GM12872 (cell line): ENCODE measurements at regions not wholly inside any gene's neighbourhood (a gene's known extent, or its start where the extent isn't known, plus 50 kb on each side); places are given as distances from the start of the nearest gene placed in this dataset.

Experiments used
- CTCF ChIP-seq: IDR thresholded peaks from 3 replicates; pipeline ENCODE4 v1.5.1; 2011; ENCODE audit warnings: low read depth, mild to moderate bottlenecking, low read length, moderate library complexity; ENCODE audit not compliant: insufficient read depth

- no peak for TF ChIP-seq CTCF
These were observed 54.6 kb upstream of the HCCS start for GRCh38 chrX:11056322-11057176.

DNA sequence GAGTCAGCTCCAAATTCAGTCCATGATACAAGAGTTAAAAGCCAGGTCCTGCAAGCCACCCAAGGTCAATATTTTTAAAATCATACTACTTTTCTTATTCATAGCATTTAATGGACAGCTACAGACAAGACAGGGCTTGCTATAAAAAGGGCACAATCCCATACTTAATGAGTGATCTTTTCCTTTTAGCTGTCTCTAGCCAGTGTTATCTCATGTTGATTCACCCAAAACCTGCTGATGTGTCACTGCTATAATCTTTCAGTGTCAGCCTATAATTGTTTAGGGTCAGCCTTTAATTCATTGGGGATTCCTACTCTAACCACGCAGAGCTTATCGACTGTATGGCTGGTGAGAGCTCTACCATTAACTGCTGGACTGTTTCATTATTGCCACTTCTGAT lies 51.2 kb upstream of the HCCS start:
- no peak for TF ChIP-seq CTCF
